HG03095 (cell line): ENCODE measurements at regions not wholly inside any gene's neighbourhood (a gene's known extent, or its start where the extent isn't known, plus 50 kb on each side); places are given as distances from the start of the nearest gene placed in this dataset.
"Not testable (repeated sequence)": the region's sequence is repeated elsewhere in the genome, so short reads cannot be mapped to it uniquely, and the experiment has no call there.

Experiments
- ATAC-seq: cut with Tn5 transposase; IDR thresholded peaks from one replicate; pipeline ENCODE4 v1.9.1; 2021; ENCODE audit warnings: moderate library complexity; ENCODE audit not compliant: unreplicated experiment

GRCh38 chr14:49250109-49250508 lies 336.1 kb downstream of the RPS29 start:
- no peak for ATAC-seq

- ATAC-seq = no peak
Observed at GRCh38 chr14:49249022-49249421, 337.2 kb downstream of the RPS29 start.

- ATAC-seq = not testable (repeated sequence)
Observed at GRCh38 chr14:49243777-49244176, 342.4 kb downstream of the RPS29 start.

GRCh38 chr14:49240383-49240782 lies 345.8 kb downstream of the RPS29 start:
- ATAC-seq = no peak

GRCh38 chr14:49228552-49228951 lies 357.6 kb downstream of the RPS29 start:
- no peak for ATAC-seq

GRCh38 chr14:49221316-49221715 lies 364.9 kb downstream of the RPS29 start:
- ATAC-seq = no peak

GRCh38 chr14:49220492-49220891 lies 365.7 kb downstream of the RPS29 start:
- ATAC-seq = no peak

GRCh38 chr14:49218436-49219092 lies 367.6 kb downstream of the RPS29 start:
- no peak for ATAC-seq

- no peak for ATAC-seq
Observed at GRCh38 chr14:49212721-49213120, 373.5 kb downstream of the RPS29 start.

GRCh38 chr14:49209416-49209815 lies 376.8 kb downstream of the RPS29 start:
- ATAC-seq = no peak

GRCh38 chr14:49206828-49207227 lies 379.4 kb downstream of the RPS29 start:
- ATAC-seq = no peak

- ATAC-seq = no peak
Observed at GRCh38 chr14:49203676-49204075, 382.5 kb downstream of the RPS29 start.

GRCh38 chr14:49199159-49199558 lies 387.0 kb downstream of the RPS29 start:
- ATAC-seq = no peak

GRCh38 chr14:49196327-49196726 lies 389.9 kb downstream of the RPS29 start:
- no peak for ATAC-seq

- no peak for ATAC-seq
Observed at GRCh38 chr14:49194067-49194466, 392.1 kb downstream of the RPS29 start.

- peak; percentile 95 for ATAC-seq
Observed at GRCh38 chr14:49193332-49194065, 392.7 kb downstream of the RPS29 start.

GRCh38 chr14:49191380-49191779 lies 394.8 kb downstream of the RPS29 start:
- no peak for ATAC-seq

- no peak for ATAC-seq
Observed at GRCh38 chr14:49189375-49189774, 396.8 kb downstream of the RPS29 start.

GRCh38 chr14:49187799-49188198 lies 398.4 kb downstream of the RPS29 start:
- no peak for ATAC-seq

- peak; percentile 99 for ATAC-seq
Observed at GRCh38 chr14:49173765-49174373, 412.3 kb downstream of the RPS29 start.

- ATAC-seq = no peak
Observed at GRCh38 chr14:49164074-49164473, 422.1 kb downstream of the RPS29 start.

- no peak for ATAC-seq
Observed at GRCh38 chr14:49160983-49161382, 425.2 kb downstream of the RPS29 start.
